COLO668 (cell line): ENCODE measurements at regions not wholly inside any gene's neighbourhood (a gene's known extent, or its start where the extent isn't known, plus 50 kb on each side); places are given as distances from the start of the nearest gene placed in this dataset.

Source experiments
- DNase-seq: peaks from one replicate; lab custom pipeline; 2025; ENCODE audit not compliant: unreplicated experiment; lab: John Stamatoyannopoulos, UW

GRCh38 chr5:36355516-36355915 lies 53.8 kb upstream of the RANBP3L start:
- DNase-seq = no peak

DNA sequence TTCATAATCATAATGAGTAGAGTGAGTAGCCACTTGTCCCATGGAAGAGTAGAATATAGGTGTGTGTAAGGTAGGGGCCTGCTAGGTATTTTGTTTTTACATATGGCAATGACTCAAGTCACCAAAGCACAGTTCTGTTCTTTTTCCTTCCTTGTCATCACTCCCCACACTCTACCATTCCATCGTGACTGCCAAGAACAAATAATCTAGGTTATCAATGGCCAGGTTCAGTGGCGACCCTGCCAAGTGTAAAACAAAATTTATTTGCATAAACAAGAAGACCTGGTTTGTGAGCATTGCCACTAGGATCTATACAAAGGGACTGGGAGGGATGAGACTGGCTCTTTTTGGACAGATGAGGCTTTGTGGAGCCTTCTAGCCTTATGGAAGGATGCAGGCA lies 55.2 kb upstream of the RANBP3L start:
- no peak for DNase-seq

DNA sequence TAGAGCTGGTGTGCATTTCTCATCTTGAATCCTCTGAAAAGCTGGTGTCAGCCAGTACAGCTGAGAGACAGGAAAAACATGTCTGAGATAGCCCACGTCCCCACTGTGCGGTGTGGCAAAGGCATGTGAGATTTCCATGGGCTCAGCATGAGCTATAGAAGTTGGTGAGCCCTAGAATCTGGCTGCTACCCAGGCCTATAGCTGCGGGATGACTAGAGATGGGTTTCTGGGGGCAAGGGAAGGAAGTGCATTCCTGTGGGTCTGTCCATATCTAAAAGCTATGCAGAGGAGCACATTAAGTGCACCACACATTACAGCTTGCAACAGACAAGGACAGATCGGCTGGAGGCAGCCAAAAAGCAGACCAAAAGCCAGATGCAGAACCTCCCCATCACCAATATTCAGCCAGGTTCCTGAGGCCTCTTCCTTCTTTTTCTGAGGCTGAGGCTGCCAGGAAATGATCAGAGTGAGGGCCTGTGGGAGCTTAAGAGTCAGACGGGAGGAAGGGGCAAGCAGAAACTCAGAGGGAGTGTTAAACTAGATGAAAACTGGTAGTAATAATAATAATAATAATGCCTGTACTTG lies 55.8 kb upstream of the RANBP3L start:
- no peak for DNase-seq

GRCh38 chr5:36359267-36359666 lies 57.6 kb upstream of the RANBP3L start:
- DNase-seq = no peak

DNA sequence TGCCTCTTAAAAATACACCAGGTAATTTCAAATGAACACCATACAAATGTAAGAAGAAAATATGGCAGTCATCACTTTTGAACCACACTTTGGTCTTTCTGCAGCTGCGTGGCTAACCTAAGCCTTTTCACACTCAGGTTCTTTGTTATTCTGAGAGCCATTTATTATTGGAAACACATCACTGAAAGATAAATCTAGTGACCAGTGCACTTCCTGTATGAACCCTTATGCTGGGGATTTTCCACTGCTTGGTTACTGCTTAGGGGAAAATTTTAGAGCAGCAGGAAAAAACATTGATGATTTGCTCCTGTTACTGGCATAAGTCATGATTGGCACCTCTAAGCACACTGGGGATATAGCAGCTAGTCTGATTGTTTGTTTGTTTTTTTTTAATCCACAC lies 58.6 kb upstream of the RANBP3L start:
- DNase-seq = no peak

- DNase-seq = no peak
These were observed 61.4 kb upstream of the RANBP3L start for GRCh38 chr5:36363101-36363500.

- no peak for DNase-seq
These were observed 62.0 kb upstream of the RANBP3L start for GRCh38 chr5:36363744-36364143.

DNA sequence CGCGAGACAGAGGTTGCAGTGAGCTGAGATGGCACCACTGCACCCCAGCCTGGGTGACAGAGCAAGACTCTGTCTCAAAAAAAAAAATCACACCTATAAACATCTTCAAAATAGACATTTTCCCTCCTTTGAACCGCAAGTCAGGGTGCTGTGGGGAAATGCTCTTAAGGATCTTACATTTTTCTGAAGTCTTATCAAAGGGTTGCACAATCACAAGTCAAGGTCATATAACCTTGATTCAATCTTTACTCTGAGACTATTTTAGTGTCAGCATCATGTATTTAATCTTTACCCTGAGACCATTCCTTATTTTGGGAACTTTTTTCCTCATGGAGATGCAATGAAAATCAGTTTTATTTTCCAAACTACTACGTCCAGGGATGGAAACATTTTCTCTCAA lies 62.8 kb upstream of the RANBP3L start:
- no peak for DNase-seq

DNA sequence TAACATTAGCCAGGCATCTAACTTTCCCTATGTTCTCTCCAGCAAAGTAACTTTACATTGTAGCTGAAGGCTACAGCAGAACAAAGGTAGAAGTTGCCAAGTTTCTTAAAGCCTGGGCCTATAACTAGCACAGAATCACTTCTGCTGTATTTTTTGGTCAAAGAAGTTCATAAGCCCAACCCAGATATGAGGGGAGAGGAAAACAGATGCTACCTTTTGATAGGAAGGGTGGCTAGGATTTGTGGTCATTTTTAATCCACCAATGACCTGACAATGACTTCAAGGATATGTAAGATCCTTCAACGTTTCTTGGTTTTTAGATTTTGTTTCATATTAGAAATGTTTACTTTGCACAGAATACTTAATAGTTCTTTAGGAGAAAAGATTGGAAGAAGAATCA lies 64.2 kb upstream of the RANBP3L start:
- DNase-seq = no peak

DNA sequence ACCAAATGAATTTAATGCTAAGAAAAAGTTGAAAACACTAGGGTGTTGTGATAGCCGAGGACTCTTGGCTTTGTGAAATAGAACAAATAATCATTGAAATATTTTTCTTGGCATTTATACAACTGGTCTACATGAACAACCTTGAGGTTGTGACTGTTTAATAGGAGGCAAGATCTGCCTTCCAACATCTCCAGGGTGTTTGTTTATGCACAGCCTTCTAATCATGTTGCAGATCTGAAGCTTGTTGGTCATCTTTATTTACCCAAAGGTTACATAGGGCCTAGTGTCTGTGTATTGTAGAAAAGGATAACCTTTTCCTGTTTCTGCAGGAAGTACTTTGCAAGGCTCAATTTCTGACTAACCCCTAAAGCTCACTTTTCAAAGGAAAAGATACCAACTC lies 65.2 kb upstream of the RANBP3L start:
- no peak for DNase-seq

GRCh38 chr5:36367524-36367923 lies 65.8 kb upstream of the RANBP3L start:
- no peak for DNase-seq

GRCh38 chr5:36369219-36369690 lies 67.6 kb upstream of the RANBP3L start:
- DNase-seq = no peak

- DNase-seq = no peak
These were observed 68.4 kb upstream of the RANBP3L start for GRCh38 chr5:36370073-36370472.

- DNase-seq = no peak
These were observed 69.7 kb upstream of the RANBP3L start for GRCh38 chr5:36371366-36371765.

DNA sequence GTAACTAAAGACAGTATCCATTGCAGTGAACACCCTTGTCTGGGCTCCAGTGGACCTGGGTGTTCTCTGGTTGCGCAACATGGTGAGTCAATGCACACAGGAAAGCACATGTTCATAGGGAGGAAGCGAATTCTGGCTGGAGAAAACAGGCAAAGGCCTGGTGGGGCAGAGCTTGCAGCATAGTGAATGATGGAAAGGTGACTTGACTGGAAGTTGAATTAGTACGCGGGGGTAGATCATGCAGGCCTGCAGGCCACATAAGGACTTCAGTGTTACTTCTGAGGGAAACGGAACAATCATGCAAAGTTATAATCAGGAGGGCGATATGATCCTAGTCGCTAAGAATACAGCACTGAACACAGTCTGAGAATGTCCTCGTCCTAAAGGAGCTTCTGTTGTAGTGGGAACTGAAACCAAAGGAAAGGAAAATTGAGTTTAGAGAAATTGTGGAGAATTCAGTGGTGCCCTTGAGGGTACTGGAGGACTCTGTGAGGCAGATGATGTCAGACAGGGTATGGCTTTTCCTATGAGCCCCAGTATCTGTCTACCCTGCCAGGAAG lies 71.9 kb upstream of the RANBP3L start:
- DNase-seq = no peak

- DNase-seq = no peak
These were observed 72.7 kb upstream of the RANBP3L start for GRCh38 chr5:36374266-36374862.

- DNase-seq = no peak
These were observed 75.5 kb upstream of the RANBP3L start for GRCh38 chr5:36377192-36377591.

- no peak for DNase-seq
These were observed 76.8 kb upstream of the RANBP3L start for GRCh38 chr5:36378551-36378950.

- no peak for DNase-seq
These were observed 81.2 kb upstream of the RANBP3L start for GRCh38 chr5:36382890-36383289.

DNA sequence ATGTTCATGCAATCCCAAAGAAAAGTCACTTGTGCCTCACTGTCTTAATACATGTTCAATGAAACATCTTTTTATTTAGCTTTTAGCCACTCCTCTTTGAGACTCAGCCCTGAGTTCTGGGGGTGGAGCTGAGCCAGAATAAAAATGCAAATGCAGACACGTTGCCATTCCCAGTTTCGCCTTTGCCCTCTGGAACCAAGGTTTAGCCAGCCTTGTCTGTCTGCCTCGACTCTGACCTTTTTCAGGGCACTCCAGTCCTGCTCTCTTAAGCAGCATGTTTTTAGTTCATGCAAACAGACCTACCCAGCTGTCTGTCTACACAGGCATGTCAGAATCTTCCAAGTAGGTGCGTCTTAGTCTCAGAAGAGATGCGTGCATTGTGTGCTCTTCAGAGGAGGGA lies 82.2 kb upstream of the RANBP3L start:
- no peak for DNase-seq

DNA sequence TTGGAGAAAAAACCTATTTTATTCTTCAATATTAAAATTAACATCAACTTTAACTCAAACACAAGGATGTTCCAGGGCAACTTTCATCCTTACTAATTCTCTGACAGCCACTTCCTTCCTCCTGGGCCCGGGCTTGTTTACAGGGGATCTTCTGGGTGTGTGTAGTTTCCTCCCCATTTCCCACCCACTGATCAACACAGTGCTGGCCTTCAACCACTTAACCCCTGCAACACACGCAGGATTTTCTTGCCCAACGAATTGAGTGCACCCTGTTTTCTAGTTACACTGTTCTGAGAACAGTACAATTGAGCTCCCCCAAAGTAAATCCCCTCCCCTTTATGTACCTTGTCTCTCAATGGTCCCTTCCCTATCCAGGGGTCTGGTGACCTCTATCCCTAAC lies 83.1 kb upstream of the RANBP3L start:
- no peak for DNase-seq

- no peak for DNase-seq
These were observed 83.8 kb upstream of the RANBP3L start for GRCh38 chr5:36385495-36385894.

DNA sequence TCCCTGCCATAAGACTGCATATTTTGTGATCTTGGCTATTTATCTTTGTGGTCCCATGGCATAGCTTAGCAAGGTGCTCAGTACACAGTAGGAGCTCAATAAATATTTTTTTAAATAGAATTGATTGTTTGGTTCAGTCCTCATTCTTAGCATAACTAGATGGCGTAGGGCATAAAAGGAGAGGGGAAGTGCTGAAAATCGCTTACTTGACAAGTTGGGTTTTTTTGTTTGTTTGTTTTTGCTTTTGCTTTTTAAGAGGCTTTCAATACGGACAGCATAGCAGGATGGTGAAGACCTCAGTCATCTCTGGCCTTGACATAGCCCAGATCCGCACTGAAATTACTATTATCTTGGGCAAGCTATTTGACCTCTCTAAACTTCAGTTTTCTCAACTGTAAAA lies 86.6 kb upstream of the RANBP3L start:
- DNase-seq = no peak
